Endodermal cell (in vitro differentiated cells): ENCODE measurements at regions not wholly inside any gene's neighbourhood (a gene's known extent, or its start where the extent isn't known, plus 50 kb on each side); places are given as distances from the start of the nearest gene placed in this dataset.

ENCODE experiments used
- DNase-seq: peaks from one replicate; pipeline ENCODE4 v3.0.0-alpha.2; 2017
- H3K27ac ChIP-seq: 2 replicates; pipeline ENCODE4 v1.5.1; 2013; ENCODE audit warnings: mild to moderate bottlenecking, low read depth, low read length, moderate library complexity
- H3K27me3 ChIP-seq: 2 replicates; pipeline ENCODE4 v1.6.1; 2013; ENCODE audit warnings: mild to moderate bottlenecking, low read length, moderate library complexity; ENCODE audit not compliant: insufficient read depth, control insufficient read depth, poor library complexity, severe bottlenecking
- H3K36me3 ChIP-seq: 2 replicates; pipeline ENCODE4 v1.7.0; 2013; ENCODE audit warnings: mild to moderate bottlenecking, low read length, moderate library complexity; ENCODE audit not compliant: control insufficient read depth, insufficient read depth
- H3K4me1 ChIP-seq: one replicate; pipeline ENCODE4 v1.7.0; 2013; ENCODE audit warnings: low read length; ENCODE audit not compliant: control insufficient read depth, insufficient read depth
- H3K4me3 ChIP-seq: 2 replicates; pipeline ENCODE4 v1.5.1; 2013; ENCODE audit warnings: mild to moderate bottlenecking, low read length, moderate library complexity
- H3K9ac ChIP-seq: 2 replicates; pipeline ENCODE4 v1.6.1; 2013; ENCODE audit warnings: mild to moderate bottlenecking, low read length, moderate library complexity; ENCODE audit not compliant: poor library complexity, severe bottlenecking; ENCODE audit errors: extremely low read depth
- H3K9me3 ChIP-seq: 2 replicates; pipeline ENCODE4 v1.6.1; 2013; ENCODE audit warnings: mild to moderate bottlenecking, low read length, moderate library complexity; ENCODE audit not compliant: control insufficient read depth
- H3K27ac Mint-ChIP-seq: 2 replicates; pipeline ENCODE4 v1.8.0; 2020; ENCODE audit warnings: mixed read lengths
- H3K27me3 Mint-ChIP-seq: 2 replicates; pipeline ENCODE4 v1.8.0; 2021; ENCODE audit warnings: mild to moderate bottlenecking, mixed read lengths; ENCODE audit not compliant: insufficient read depth
- H3K36me3 Mint-ChIP-seq: 2 replicates; pipeline ENCODE4 v1.8.0; 2020; ENCODE audit warnings: low read depth, mixed read lengths
- H3K4me1 Mint-ChIP-seq: 2 replicates; pipeline ENCODE4 v1.8.0; 2020; ENCODE audit warnings: mixed read lengths
- H3K4me3 Mint-ChIP-seq: 2 replicates; pipeline ENCODE4 v1.8.0; 2020; ENCODE audit warnings: mild to moderate bottlenecking, moderate library complexity, mixed read lengths
- H3K9me3 Mint-ChIP-seq: 2 replicates; pipeline ENCODE4 v1.8.0; 2020; ENCODE audit warnings: mild to moderate bottlenecking, mixed read lengths
- CTCF ChIP-seq: fragments of 200-600 bp; sonication (generic); conservative IDR thresholded peaks from 2 replicates; pipeline ENCODE4 v1.5.0; 2021; ENCODE audit warnings: antibody characterized with exemption, mild to moderate bottlenecking
- WGBS, 2 experiments: methylation state at CpG; one replicate each; pipeline versions ENCODE4 v1.1.5 to v1.1.7; 2013; ENCODE audit warnings: missing lambda C conversion rate in 2 of 2, mixed read lengths in 1 of 2; ENCODE audit not compliant: insufficient coverage in 1 of 2, insufficient read length in 1 of 2; 5-methylcytosine and 5-hydroxymethylcytosine counted together

GRCh38 chr10:10850214-10850613 is 167.5 kb upstream of the CELF2 start:
- no peak overlapping the region for H3K27ac Mint-ChIP-seq

GRCh38 chr10:10852464-10852863 is 165.2 kb upstream of the CELF2 start:
- H3K4me3 Mint-ChIP-seq, result no peak overlapping the region
- WGBS, 2 experiments, result 88 to 100% methylated on average over 1 to 4 of the region's 4 CpGs
- H3K4me1 Mint-ChIP-seq, result no peaks in the 10 kb centered on the region
- Histone ChIP-seq H3K9ac (no peak overlapping the region), H3K4me3 (no peak overlapping the region), H3K36me3 (no peaks in the 10 kb centered on the region), H3K27me3 (no peaks in the 10 kb centered on the region), H3K9me3 (no peaks in the 10 kb centered on the region), H3K4me1 (no peaks in the 10 kb centered on the region), H3K27ac (no peak overlapping the region)
- TF ChIP-seq CTCF, result no peak
- H3K9me3 Mint-ChIP-seq, result no peaks in the 10 kb centered on the region
- H3K27me3 Mint-ChIP-seq, result no peaks in the 10 kb centered on the region
- DNase-seq, result no peak
- H3K27ac Mint-ChIP-seq, result no peak overlapping the region
- H3K36me3 Mint-ChIP-seq, result no peaks in the 10 kb centered on the region

More at GRCh38 chr10:10850214-10850613, 167.5 kb upstream of the CELF2 start:
- Histone ChIP-seq H3K9ac (no peak overlapping the region), H3K27ac (no peak overlapping the region), H3K36me3 (no peaks in the 10 kb centered on the region), H3K27me3 (no peaks in the 10 kb centered on the region), H3K9me3 (no peaks in the 10 kb centered on the region), H3K4me1 (no peaks in the 10 kb centered on the region), H3K4me3 (no peak overlapping the region)
- no peak for TF ChIP-seq CTCF
- Mint-ChIP-seq H3K9me3 (no peaks in the 10 kb centered on the region), H3K4me1 (no peaks in the 10 kb centered on the region), H3K4me3 (no peak overlapping the region), H3K36me3 (no peaks in the 10 kb centered on the region), H3K27me3 (no peaks in the 10 kb centered on the region)
- 90 to 92% methylated on average over 2 to 3 of the region's 3 CpGs for WGBS, 2 experiments
- no peak for DNase-seq

- no peak overlapping the region for H3K9ac ChIP-seq
- no peak for DNase-seq
- Mint-ChIP-seq H3K36me3 (no peaks in the 10 kb centered on the region), H3K4me3 (no peak overlapping the region), H3K9me3 (no peaks in the 10 kb centered on the region), H3K27ac (no peak overlapping the region), H3K4me1 (no peaks in the 10 kb centered on the region), H3K27me3 (no peaks in the 10 kb centered on the region)
- no peaks in the 10 kb centered on the region for H3K9me3 ChIP-seq
- no peaks in the 10 kb centered on the region for H3K36me3 ChIP-seq
- H3K27ac ChIP-seq, result no peak overlapping the region
- TF ChIP-seq CTCF, result no peak
- no peaks in the 10 kb centered on the region for H3K4me1 ChIP-seq
- 93 to 100% methylated on average over 1 to 3 of the region's 3 CpGs for WGBS, 2 experiments
- no peak overlapping the region for H3K4me3 ChIP-seq
- H3K27me3 ChIP-seq, result no peaks in the 10 kb centered on the region
Measured at GRCh38 chr10:10853954-10854353, 163.7 kb upstream of the CELF2 start.
